HL-60 (cell line): ENCODE measurements at regions not wholly inside any gene's neighbourhood (a gene's known extent, or its start where the extent isn't known, plus 50 kb on each side); places are given as distances from the start of the nearest gene placed in this dataset.

Source experiments
- DNase-seq, 2 experiments: peaks; one replicate each; pipeline ENCODE4 v3.0.0-alpha.2; 2010 to 2020; ENCODE audit warnings: low read depth in 1 of 2, low spot score in 1 of 2
- H3K27ac ChIP-seq: fragments of 250-450 bp; sonication (Bioruptor Pico); replicated peaks from 2 replicates; pipeline ENCODE4 v1.5.1; 2020; ENCODE audit warnings: mild to moderate bottlenecking, moderate library complexity
- H3K27me3 ChIP-seq: fragments of 250-450 bp; sonication (Bioruptor Pico); 2 replicates; pipeline ENCODE4 v1.5.1; 2021; ENCODE audit warnings: mild to moderate bottlenecking, moderate library complexity; ENCODE audit not compliant: insufficient read depth, poor library complexity, severe bottlenecking
- H3K4me3 ChIP-seq: replicated peaks from 2 replicates; pipeline ENCODE4 v1.5.1; 2011; ENCODE audit warnings: mild to moderate bottlenecking, control low read depth, low read length; ENCODE audit not compliant: insufficient read depth
- CTCF ChIP-seq: IDR thresholded peaks from one replicate; pipeline ENCODE4 v1.5.1; 2011; ENCODE audit warnings: low read length, control low read depth, inconsistent platforms; ENCODE audit not compliant: insufficient read depth
- GABPA ChIP-seq: IDR thresholded peaks from 2 replicates; pipeline ENCODE4 v1.6.1; 2012; ENCODE audit warnings: low read depth
- POLR2AphosphoS5 ChIP-seq: IDR thresholded peaks from 2 replicates; pipeline ENCODE4 v1.6.1; 2012; ENCODE audit warnings: low read depth
- REST ChIP-seq: IDR thresholded peaks from 2 replicates; pipeline ENCODE4 v1.6.1; 2012; ENCODE audit warnings: low read depth; ENCODE audit not compliant: insufficient replicate concordance
- SPI1 ChIP-seq: IDR thresholded peaks from 2 replicates; pipeline ENCODE4 v1.6.1; 2012; ENCODE audit warnings: low read depth, mild to moderate bottlenecking, borderline replicate concordance

GRCh38 chr10:57031346-57031745, 670.3 kb upstream of the ZWINT start:
- H3K27me3 ChIP-seq = no peaks in the 10 kb centered on the region
- no peak for DNase-seq
- H3K4me3 ChIP-seq = no peak overlapping the region
- H3K27ac ChIP-seq = no peak overlapping the region
- TF ChIP-seq POLR2AphosphoS5 (no peak), SPI1 (no peak), GABPA (no peak), REST (no peak), CTCF (no peak)

DNA sequence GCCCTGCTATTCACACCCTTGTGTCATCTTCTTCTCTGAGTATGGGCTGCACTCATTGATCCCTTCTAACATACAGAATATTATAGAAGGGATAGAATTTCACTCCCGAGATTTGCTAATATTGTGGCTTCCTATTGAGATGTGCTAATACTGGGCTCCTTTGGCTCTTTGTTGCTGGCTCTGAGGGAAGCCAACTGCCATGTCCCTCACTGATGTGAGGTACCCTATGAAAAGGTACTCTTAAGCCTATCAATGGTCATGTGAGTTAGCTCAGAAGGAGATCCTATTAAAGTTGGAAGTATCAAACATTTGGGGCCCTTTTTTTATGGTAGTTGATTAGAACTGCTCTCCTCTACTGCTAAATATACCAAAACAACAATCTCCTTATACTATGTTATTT, 665.2 kb upstream of the ZWINT start:
- Histone ChIP-seq H3K4me3 (no peak overlapping the region), H3K27ac (no peak overlapping the region), H3K27me3 (no peaks in the 10 kb centered on the region)
- DNase-seq = no peak
- TF ChIP-seq POLR2AphosphoS5 (no peak), CTCF (no peak), REST (no peak), SPI1 (no peak), GABPA (no peak)

DNA sequence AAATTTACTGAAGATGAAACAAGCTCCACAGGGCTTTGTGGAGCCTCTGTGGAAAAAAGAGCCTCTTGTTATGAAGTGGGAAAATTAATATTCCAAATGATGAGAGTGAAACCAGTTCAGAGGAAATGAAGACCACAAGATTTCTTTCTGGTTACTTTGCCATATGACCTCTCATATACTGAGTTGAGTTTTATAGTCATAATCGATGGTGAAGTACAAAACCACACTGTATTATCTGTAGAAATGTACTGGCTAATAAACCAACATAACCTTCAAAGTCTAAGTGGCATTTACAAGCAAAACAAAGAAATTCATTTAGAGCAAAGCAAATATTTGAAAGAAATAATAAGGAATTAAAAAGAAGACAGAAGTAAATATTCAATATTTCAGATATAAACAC, 662.6 kb upstream of the ZWINT start:
- H3K27ac ChIP-seq = no peak overlapping the region
- H3K27me3 ChIP-seq = no peaks in the 10 kb centered on the region
- no peak for DNase-seq
- TF ChIP-seq CTCF = no peak
- TF ChIP-seq REST = no peak
- TF ChIP-seq GABPA = no peak
- no peak for TF ChIP-seq POLR2AphosphoS5
- TF ChIP-seq SPI1 = no peak
- no peak overlapping the region for H3K4me3 ChIP-seq
